ENCODE measurements at regions not wholly inside any gene's neighbourhood (a gene's known extent, or its start where the extent isn't known, plus 50 kb on each side); places are given as distances from the start of the nearest gene placed in this dataset.

GRCh38 chr4:81617545-81617944, 145.8 kb upstream of the RASGEF1B start:
- Histone ChIP-seq H3K4me3 (replicated peaks in 1 of 4; ENCODE audit: control extremely low read depth in 1 of 4, insufficient read depth in 1 of 4, low read depth in 3 of 4, low read length in 4 of 4) (no peak overlapping the region), H4K20me1 (ENCODE audit: control insufficient read depth, extremely low read depth, insufficient read depth, low read length) (no peaks in the 10 kb centered on the region), H3K79me2 (ENCODE audit: control insufficient read depth, insufficient read depth, low read length) (no peaks in the 10 kb centered on the region), H3K36me3 (ENCODE audit: control insufficient read depth, insufficient read depth, low read length) (no peaks in the 10 kb centered on the region), H3K4me2 (ENCODE audit: extremely low read depth, insufficient read depth, low read length) (no peak overlapping the region), H3K4me1 (ENCODE audit: control insufficient read depth, extremely low read depth, insufficient read depth, low read length) (no peaks in the 10 kb centered on the region), H3K27ac (ENCODE audit: insufficient read depth, low read length) (no peak overlapping the region), H3K9ac (ENCODE audit: insufficient read depth, low read length) (no peak overlapping the region), H2AFZ (ENCODE audit: low read length) (no peak overlapping the region), H3K27me3 (ENCODE audit: control insufficient read depth, insufficient read depth, low read length) (no peaks in the 10 kb centered on the region), H3K9me3 (ENCODE audit: control insufficient read depth, insufficient read depth, low read depth, low read length) (no peaks in the 10 kb centered on the region)
- no peak for TF ChIP-seq CTCF (conservative IDR thresholded peaks at IDR 0.05 in 1 of 2, IDR thresholded peaks at IDR 0.05 in 1 of 2; ENCODE audit: low read depth in 1 of 2, low read length in 2 of 2)
- TF ChIP-seq EZH2 (IDR thresholded peaks at IDR 0.05; ENCODE audit: low read length, missing control alignments), result no peak
- no peak for DNase-seq (ENCODE audit: low read depth in 2 of 2)

DNA sequence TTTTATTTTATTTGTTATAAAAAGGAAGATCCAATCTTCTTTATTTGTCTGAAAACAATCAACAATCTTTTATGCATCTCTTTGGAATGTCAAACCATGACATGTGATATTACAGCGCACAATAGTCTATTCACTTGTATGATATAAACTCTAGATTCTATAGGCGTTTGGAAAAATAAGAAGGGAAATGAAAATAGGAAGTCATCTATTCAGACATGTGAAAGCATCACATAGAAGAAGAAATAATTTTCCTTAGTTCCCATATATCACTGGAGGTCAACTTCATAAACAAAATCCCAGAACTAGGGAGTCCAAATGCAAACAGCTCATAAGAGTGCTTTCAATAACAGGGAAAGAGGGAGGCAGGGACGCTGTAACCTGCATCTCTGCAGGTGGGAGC, 139.5 kb upstream of the RASGEF1B start:
- Histone ChIP-seq H3K9me3 (ENCODE audit: control insufficient read depth, insufficient read depth, low read depth, low read length) (no peaks in the 10 kb centered on the region), H3K36me3 (ENCODE audit: control insufficient read depth, insufficient read depth, low read length) (no peaks in the 10 kb centered on the region), H3K27ac (ENCODE audit: insufficient read depth, low read length) (no peak overlapping the region), H2AFZ (ENCODE audit: low read length) (no peak overlapping the region), H3K4me3 (replicated peaks in 1 of 4; ENCODE audit: control extremely low read depth in 1 of 4, insufficient read depth in 1 of 4, low read depth in 3 of 4, low read length in 4 of 4) (no peak overlapping the region), H4K20me1 (ENCODE audit: control insufficient read depth, extremely low read depth, insufficient read depth, low read length) (no peaks in the 10 kb centered on the region), H3K79me2 (ENCODE audit: control insufficient read depth, insufficient read depth, low read length) (no peaks in the 10 kb centered on the region), H3K4me1 (ENCODE audit: control insufficient read depth, extremely low read depth, insufficient read depth, low read length) (no peaks in the 10 kb centered on the region), H3K4me2 (ENCODE audit: extremely low read depth, insufficient read depth, low read length) (no peak overlapping the region), H3K27me3 (ENCODE audit: control insufficient read depth, insufficient read depth, low read length) (no peaks in the 10 kb centered on the region), H3K9ac (ENCODE audit: insufficient read depth, low read length) (no peak overlapping the region)
- DNase-seq (ENCODE audit: low read depth in 2 of 2), result no peak
- TF ChIP-seq EZH2 (IDR thresholded peaks at IDR 0.05; ENCODE audit: low read length, missing control alignments), result no peak
- TF ChIP-seq CTCF (conservative IDR thresholded peaks at IDR 0.05 in 1 of 2, IDR thresholded peaks at IDR 0.05 in 1 of 2; ENCODE audit: low read depth in 1 of 2, low read length in 2 of 2), result no peak

GRCh38 chr4:81609844-81610243, 138.1 kb upstream of the RASGEF1B start:
- TF ChIP-seq EZH2 (IDR thresholded peaks at IDR 0.05; ENCODE audit: low read length, missing control alignments), result no peak
- Histone ChIP-seq H2AFZ (ENCODE audit: low read length) (no peak overlapping the region), H3K79me2 (ENCODE audit: control insufficient read depth, insufficient read depth, low read length) (no peaks in the 10 kb centered on the region), H4K20me1 (ENCODE audit: control insufficient read depth, extremely low read depth, insufficient read depth, low read length) (no peaks in the 10 kb centered on the region), H3K9ac (ENCODE audit: insufficient read depth, low read length) (no peak overlapping the region), H3K27ac (ENCODE audit: insufficient read depth, low read length) (no peak overlapping the region), H3K36me3 (ENCODE audit: control insufficient read depth, insufficient read depth, low read length) (no peaks in the 10 kb centered on the region), H3K4me1 (ENCODE audit: control insufficient read depth, extremely low read depth, insufficient read depth, low read length) (no peaks in the 10 kb centered on the region), H3K4me2 (ENCODE audit: extremely low read depth, insufficient read depth, low read length) (no peak overlapping the region), H3K4me3 (replicated peaks in 1 of 4; ENCODE audit: control extremely low read depth in 1 of 4, insufficient read depth in 1 of 4, low read depth in 3 of 4, low read length in 4 of 4) (no peak overlapping the region), H3K9me3 (ENCODE audit: control insufficient read depth, insufficient read depth, low read depth, low read length) (no peaks in the 10 kb centered on the region), H3K27me3 (ENCODE audit: control insufficient read depth, insufficient read depth, low read length) (no peaks in the 10 kb centered on the region)
- DNase-seq (ENCODE audit: low read depth in 2 of 2), result no peak
